ENCODE measurements at regions not wholly inside any gene's neighbourhood (a gene's known extent, or its start where the extent isn't known, plus 50 kb on each side); places are given as distances from the start of the nearest gene placed in this dataset.

- Mint-ChIP-seq H3K36me3 (no peaks in the 10 kb centered on the region), H3K27me3 (peaks cover 0 to 8% (median 5%) of the 10 kb centered on the region in 5 donors), H3K4me3 (no peak overlapping the region), H3K4me1 (no peaks in the 10 kb centered on the region), H3K27ac (no peak overlapping the region), H3K9me3 (peaks cover 0 to 5% (median 0%) of the 10 kb centered on the region in 11 donors)
- CTCF ChIA-PET, result no interaction called here
- no peaks in the 10 kb centered on the region for H3K27me3 ChIP-seq (ENCODE audit: control insufficient read depth in 2 of 2, insufficient read depth in 2 of 2, low read length in 2 of 2)
- no peak for DNase-seq
- no peak for ATAC-seq
- no peaks in the 10 kb centered on the region for H3K4me1 ChIP-seq (ENCODE audit: control insufficient read depth in 2 of 2, insufficient read depth in 2 of 2, low read length in 2 of 2)
- POLR2A ChIA-PET, result no interaction called here
- H3K27ac ChIP-seq (ENCODE audit: low read depth, low read length), result no peak overlapping the region
- no peaks in the 10 kb centered on the region for H3K36me3 ChIP-seq (ENCODE audit: control insufficient read depth in 2 of 3, insufficient read depth in 3 of 3, low read length in 3 of 3)
- no peaks in the 10 kb centered on the region for H3K9me3 ChIP-seq (ENCODE audit: control insufficient read depth in 2 of 3, low read length in 3 of 3)
- intact Hi-C loops (cut with micrococcal nuclease), result no loop called here
- no peak overlapping the region for H3K4me3 ChIP-seq (ENCODE audit: low read length)
These were observed 240.7 kb upstream of the ARHGEF26 start for GRCh38 chr3:153880493-153880892.

DNA sequence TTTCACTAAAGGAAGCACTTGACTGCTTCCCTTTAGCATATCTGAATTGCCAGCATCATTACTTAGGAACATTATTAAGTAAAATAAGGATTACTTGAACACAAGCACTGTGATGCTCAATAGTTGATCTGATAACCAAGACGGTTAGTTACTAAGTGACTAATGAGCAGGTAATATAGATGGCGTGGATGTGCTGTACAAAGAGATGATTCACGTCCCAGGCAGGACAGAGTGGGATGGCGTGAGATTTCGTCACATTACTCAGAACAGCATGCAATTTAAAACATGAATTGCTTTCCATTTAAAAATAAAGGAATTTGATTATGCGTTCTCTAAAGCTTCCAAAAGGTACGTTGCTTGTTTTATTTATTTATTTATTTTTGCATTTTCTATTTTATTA is 240.0 kb upstream of the ARHGEF26 start:
- intact Hi-C loops (cut with micrococcal nuclease), result no loop called here
- H3K27ac Mint-ChIP-seq, result no peak overlapping the region
- Histone ChIP-seq H3K4me3 (ENCODE audit: low read length) (no peak overlapping the region), H3K27ac (ENCODE audit: low read depth, low read length) (no peak overlapping the region), H3K36me3 (ENCODE audit: control insufficient read depth in 2 of 3, insufficient read depth in 3 of 3, low read length in 3 of 3) (no peaks in the 10 kb centered on the region), H3K27me3 (ENCODE audit: control insufficient read depth in 2 of 2, insufficient read depth in 2 of 2, low read length in 2 of 2) (no peaks in the 10 kb centered on the region), H3K4me1 (ENCODE audit: control insufficient read depth in 2 of 2, insufficient read depth in 2 of 2, low read length in 2 of 2) (no peaks in the 10 kb centered on the region), H3K9me3 (ENCODE audit: control insufficient read depth in 2 of 3, low read length in 3 of 3) (no peaks in the 10 kb centered on the region)
- H3K36me3 Mint-ChIP-seq, result no peaks in the 10 kb centered on the region
- DNase-seq, result no peak
- H3K27me3 Mint-ChIP-seq, result peaks cover 0 to 12% (median 9%) of the 10 kb centered on the region in 5 donors
- ATAC-seq, result no peak
- peaks cover 0 to 1% (median 0%) of the 10 kb centered on the region in 11 donors for H3K9me3 Mint-ChIP-seq
- H3K4me1 Mint-ChIP-seq, result no peaks in the 10 kb centered on the region
- H3K4me3 Mint-ChIP-seq, result no peak overlapping the region
- CTCF ChIA-PET, result no interaction called here
- POLR2A ChIA-PET, result no interaction called here

GRCh38 chr3:153885359-153885758 is 235.8 kb upstream of the ARHGEF26 start:
- Mint-ChIP-seq H3K9me3 (peaks cover 0 to 1% (median 0%) of the 10 kb centered on the region in 11 donors), H3K36me3 (no peaks in the 10 kb centered on the region), H3K27ac (no peak overlapping the region), H3K4me1 (no peaks in the 10 kb centered on the region), H3K27me3 (peaks cover 0 to 12% (median 5%) of the 10 kb centered on the region in 5 donors), H3K4me3 (no peak overlapping the region)
- no peaks in the 10 kb centered on the region for H3K9me3 ChIP-seq (ENCODE audit: control insufficient read depth in 2 of 3, low read length in 3 of 3)
- H3K4me3 ChIP-seq (ENCODE audit: low read length), result no peak overlapping the region
- no peak for DNase-seq
- H3K4me1 ChIP-seq (ENCODE audit: control insufficient read depth in 2 of 2, insufficient read depth in 2 of 2, low read length in 2 of 2), result no peaks in the 10 kb centered on the region
- no peaks in the 10 kb centered on the region for H3K27me3 ChIP-seq (ENCODE audit: control insufficient read depth in 2 of 2, insufficient read depth in 2 of 2, low read length in 2 of 2)
- no peaks in the 10 kb centered on the region for H3K36me3 ChIP-seq (ENCODE audit: control insufficient read depth in 2 of 3, insufficient read depth in 3 of 3, low read length in 3 of 3)
- no peak for ATAC-seq
- H3K27ac ChIP-seq (ENCODE audit: low read depth, low read length), result no peak overlapping the region
- ChIA-PET CTCF (no interaction called here), POLR2A (no interaction called here)
- intact Hi-C loops (cut with micrococcal nuclease), result no loop called here

DNA sequence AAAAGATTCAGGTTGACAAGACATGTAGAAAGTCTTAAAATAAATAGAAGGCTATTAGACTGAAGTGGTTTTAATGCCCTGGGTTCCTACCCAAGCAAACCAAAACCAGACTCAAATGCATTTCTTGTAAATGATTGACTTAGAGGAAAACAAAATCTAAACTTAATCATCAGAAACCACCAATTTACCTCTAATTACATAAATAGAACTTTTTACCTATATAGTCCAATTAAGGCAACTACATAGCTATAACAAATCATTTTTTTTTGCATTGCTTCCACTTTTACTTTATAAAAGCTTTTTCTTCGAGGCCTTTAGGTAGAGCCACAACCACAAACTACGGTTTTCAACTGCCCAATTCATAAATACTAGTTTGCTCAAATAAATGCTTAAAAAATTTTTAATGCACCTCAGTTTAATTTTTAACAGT is 231.3 kb upstream of the ARHGEF26 start:
- no peaks in the 10 kb centered on the region for H3K36me3 Mint-ChIP-seq
- Histone ChIP-seq H3K36me3 (ENCODE audit: control insufficient read depth in 2 of 3, insufficient read depth in 3 of 3, low read length in 3 of 3) (no peaks in the 10 kb centered on the region), H3K4me1 (ENCODE audit: control insufficient read depth in 2 of 2, insufficient read depth in 2 of 2, low read length in 2 of 2) (no peaks in the 10 kb centered on the region), H3K27ac (ENCODE audit: low read depth, low read length) (no peak overlapping the region), H3K27me3 (ENCODE audit: control insufficient read depth in 2 of 2, insufficient read depth in 2 of 2, low read length in 2 of 2) (no peaks in the 10 kb centered on the region), H3K9me3 (ENCODE audit: control insufficient read depth in 2 of 3, low read length in 3 of 3) (no peaks in the 10 kb centered on the region), H3K4me3 (ENCODE audit: low read length) (no peak overlapping the region)
- H3K4me3 Mint-ChIP-seq, result no peak overlapping the region
- DNase-seq, result no peak
- intact Hi-C loops (cut with micrococcal nuclease), result no loop called here
- no peak for ATAC-seq
- H3K4me1 Mint-ChIP-seq, result no peaks in the 10 kb centered on the region
- CTCF ChIA-PET, result no interaction called here
- peaks cover 0 to 2% (median 0%) of the 10 kb centered on the region in 11 donors for H3K9me3 Mint-ChIP-seq
- H3K27me3 Mint-ChIP-seq, result peaks cover 0 to 18% (median 5%) of the 10 kb centered on the region in 5 donors
- H3K27ac Mint-ChIP-seq, result no peak overlapping the region
- POLR2A ChIA-PET, result no interaction called here

- Mint-ChIP-seq H3K27ac (no peak overlapping the region), H3K36me3 (no peaks in the 10 kb centered on the region), H3K27me3 (peaks cover 0 to 11% (median 0%) of the 10 kb centered on the region in 5 donors), H3K4me3 (no peak overlapping the region), H3K4me1 (no peaks in the 10 kb centered on the region), H3K9me3 (peaks cover 0 to 2% (median 0%) of the 10 kb centered on the region in 11 donors)
- Histone ChIP-seq H3K36me3 (ENCODE audit: control insufficient read depth in 2 of 3, insufficient read depth in 3 of 3, low read length in 3 of 3) (no peaks in the 10 kb centered on the region), H3K4me3 (ENCODE audit: low read length) (no peak overlapping the region), H3K27me3 (ENCODE audit: control insufficient read depth in 2 of 2, insufficient read depth in 2 of 2, low read length in 2 of 2) (no peaks in the 10 kb centered on the region), H3K9me3 (ENCODE audit: control insufficient read depth in 2 of 3, low read length in 3 of 3) (no peaks in the 10 kb centered on the region), H3K27ac (ENCODE audit: low read depth, low read length) (no peak overlapping the region), H3K4me1 (ENCODE audit: control insufficient read depth in 2 of 2, insufficient read depth in 2 of 2, low read length in 2 of 2) (no peaks in the 10 kb centered on the region)
- ChIA-PET CTCF (no interaction called here), POLR2A (no interaction called here)
- no peak for ATAC-seq
- no peak for DNase-seq
- intact Hi-C loops (cut with micrococcal nuclease), result no loop called here
These were observed 229.1 kb upstream of the ARHGEF26 start for GRCh38 chr3:153892126-153892525.

- Histone ChIP-seq H3K4me3 (ENCODE audit: low read length) (no peak overlapping the region), H3K27ac (ENCODE audit: low read depth, low read length) (no peak overlapping the region), H3K27me3 (ENCODE audit: control insufficient read depth in 2 of 2, insufficient read depth in 2 of 2, low read length in 2 of 2) (no peaks in the 10 kb centered on the region), H3K9me3 (ENCODE audit: control insufficient read depth in 2 of 3, low read length in 3 of 3) (no peaks in the 10 kb centered on the region), H3K4me1 (ENCODE audit: control insufficient read depth in 2 of 2, insufficient read depth in 2 of 2, low read length in 2 of 2) (no peaks in the 10 kb centered on the region), H3K36me3 (ENCODE audit: control insufficient read depth in 2 of 3, insufficient read depth in 3 of 3, low read length in 3 of 3) (no peaks in the 10 kb centered on the region)
- H3K36me3 Mint-ChIP-seq, result no peaks in the 10 kb centered on the region
- DNase-seq (no peak), ATAC-seq (no peak)
- ChIA-PET CTCF (no interaction called here), POLR2A (no interaction called here)
- H3K27ac Mint-ChIP-seq, result no peak overlapping the region
- H3K9me3 Mint-ChIP-seq, result peaks cover 0 to 2% (median 0%) of the 10 kb centered on the region in 11 donors
- no peak overlapping the region for H3K4me3 Mint-ChIP-seq
- H3K4me1 Mint-ChIP-seq, result no peaks in the 10 kb centered on the region
- H3K27me3 Mint-ChIP-seq, result peaks cover 0 to 11% (median 0%) of the 10 kb centered on the region in 5 donors
- intact Hi-C loops (cut with micrococcal nuclease), result no loop called here
These were observed 226.3 kb upstream of the ARHGEF26 start for GRCh38 chr3:153894857-153895256.

GRCh38 chr3:153896197-153896596 is 225.0 kb upstream of the ARHGEF26 start:
- POLR2A ChIA-PET, result no interaction called here
- no peak overlapping the region for H3K4me3 ChIP-seq (ENCODE audit: low read length)
- no peaks in the 10 kb centered on the region for H3K36me3 Mint-ChIP-seq
- CTCF ChIA-PET, result no interaction called here
- no peak overlapping the region for H3K27ac Mint-ChIP-seq
- H3K4me1 ChIP-seq (ENCODE audit: control insufficient read depth in 2 of 2, insufficient read depth in 2 of 2, low read length in 2 of 2), result no peaks in the 10 kb centered on the region
- H3K9me3 Mint-ChIP-seq, result peaks cover 0 to 2% (median 0%) of the 10 kb centered on the region in 11 donors
- no peak overlapping the region for H3K27ac ChIP-seq (ENCODE audit: low read depth, low read length)
- ATAC-seq, result no peak
- no peak for DNase-seq
- no peaks in the 10 kb centered on the region for H3K27me3 ChIP-seq (ENCODE audit: control insufficient read depth in 2 of 2, insufficient read depth in 2 of 2, low read length in 2 of 2)
- H3K9me3 ChIP-seq (ENCODE audit: control insufficient read depth in 2 of 3, low read length in 3 of 3), result no peaks in the 10 kb centered on the region
- no peak overlapping the region for H3K4me3 Mint-ChIP-seq
- no peaks in the 10 kb centered on the region for H3K4me1 Mint-ChIP-seq
- H3K36me3 ChIP-seq (ENCODE audit: control insufficient read depth in 2 of 3, insufficient read depth in 3 of 3, low read length in 3 of 3), result no peaks in the 10 kb centered on the region
- intact Hi-C loops (cut with micrococcal nuclease), result no loop called here
- H3K27me3 Mint-ChIP-seq, result peaks cover 0 to 6% (median 0%) of the 10 kb centered on the region in 5 donors
